ENCODE measurements at regions not wholly inside any gene's neighbourhood (a gene's known extent, or its start where the extent isn't known, plus 50 kb on each side); places are given as distances from the start of the nearest gene placed in this dataset.

DNA sequence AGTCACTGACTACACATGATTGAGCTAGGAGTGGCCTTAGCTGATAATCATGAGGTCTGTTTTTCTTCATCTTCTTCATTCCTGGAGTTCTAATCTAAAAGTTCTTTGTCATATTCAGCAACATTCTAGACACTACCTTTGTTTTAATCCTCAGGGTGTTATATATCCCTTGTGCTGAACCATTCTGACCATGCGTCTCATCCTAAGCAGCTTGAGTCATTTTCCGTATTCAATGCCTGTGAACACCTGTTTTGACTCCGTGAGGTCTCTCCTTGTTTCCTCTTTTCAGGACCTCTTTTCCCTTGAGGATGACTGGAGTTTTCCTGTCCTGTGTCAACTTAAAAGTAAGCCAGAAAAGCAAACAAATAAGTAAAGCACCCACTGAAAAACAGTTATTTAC, 597.9 kb downstream of the GBA3 start:
- no peak for TF ChIP-seq POLR2A (IDR thresholded peaks at IDR 0.05; ENCODE audit: low read depth, low read length)
- TF ChIP-seq, protein P1, sequence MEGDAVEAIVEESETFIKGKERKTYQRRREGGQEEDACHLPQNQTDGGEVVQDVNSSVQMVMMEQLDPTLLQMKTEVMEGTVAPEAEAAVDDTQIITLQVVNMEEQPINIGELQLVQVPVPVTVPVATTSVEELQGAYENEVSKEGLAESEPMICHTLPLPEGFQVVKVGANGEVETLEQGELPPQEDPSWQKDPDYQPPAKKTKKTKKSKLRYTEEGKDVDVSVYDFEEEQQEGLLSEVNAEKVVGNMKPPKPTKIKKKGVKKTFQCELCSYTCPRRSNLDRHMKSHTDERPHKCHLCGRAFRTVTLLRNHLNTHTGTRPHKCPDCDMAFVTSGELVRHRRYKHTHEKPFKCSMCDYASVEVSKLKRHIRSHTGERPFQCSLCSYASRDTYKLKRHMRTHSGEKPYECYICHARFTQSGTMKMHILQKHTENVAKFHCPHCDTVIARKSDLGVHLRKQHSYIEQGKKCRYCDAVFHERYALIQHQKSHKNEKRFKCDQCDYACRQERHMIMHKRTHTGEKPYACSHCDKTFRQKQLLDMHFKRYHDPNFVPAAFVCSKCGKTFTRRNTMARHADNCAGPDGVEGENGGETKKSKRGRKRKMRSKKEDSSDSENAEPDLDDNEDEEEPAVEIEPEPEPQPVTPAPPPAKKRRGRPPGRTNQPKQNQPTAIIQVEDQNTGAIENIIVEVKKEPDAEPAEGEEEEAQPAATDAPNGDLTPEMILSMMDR (conservative IDR thresholded peaks at IDR 0.05; ENCODE audit: low read depth, low read length) = no peak
- TF ChIP-seq MAFK (IDR thresholded peaks at IDR 0.05; ENCODE audit: low read depth, low read length) = no peak
- no peak for TF ChIP-seq BHLHE40 (IDR thresholded peaks at IDR 0.05; ENCODE audit: low read depth, low read length)
- TF ChIP-seq MXI1 (IDR thresholded peaks at IDR 0.05; ENCODE audit: borderline replicate concordance, low read depth, low read length) = no peak
- TF ChIP-seq NFE2L2 (IDR thresholded peaks at IDR 0.05; ENCODE audit: low read depth, low read length) = no peak
- TF ChIP-seq RAD21 (IDR thresholded peaks at IDR 0.05; ENCODE audit: low read length) = no peak
- no peak for TF ChIP-seq FOS (IDR thresholded peaks at IDR 0.05; ENCODE audit: low read depth, low read length)
